H1 (cell line): ENCODE measurements at regions not wholly inside any gene's neighbourhood (a gene's known extent, or its start where the extent isn't known, plus 50 kb on each side); places are given as distances from the start of the nearest gene placed in this dataset.

Source experiments
- CTCF ChIA-PET: fragments of 300-600 bp; sonication (Branson Sonifier 250); formaldehyde crosslinking; loops from one replicate; lab custom pipeline; 2021; ENCODE audit not compliant: partially characterized antibody; lab: Charles Lee
- POLR2A ChIA-PET: fragments of 300-600 bp; sonication (Branson Sonifier 250); formaldehyde crosslinking; loops from one replicate; lab custom pipeline; 2021; ENCODE audit warnings: inconsistent platforms; ENCODE audit not compliant: partially characterized antibody; lab: Charles Lee
- DNase-seq, 2 experiments: peaks; one replicate each; pipeline versions ENCODE4 v3.0.0 to v3.0.0-alpha.2; 2010 to 2022; ENCODE audit warnings: low spot score in 2 of 2, low read depth in 1 of 2, mixed read lengths in 1 of 2
- FAIRE-seq: peaks from 2 replicates; lab custom pipeline; 2011; peaks lifted over from hg19 to GRCh38; lab: Jason Lieb, UNC
- H2AFZ ChIP-seq: 2 replicates; pipeline ENCODE4 v1.8.1; 2012; ENCODE audit warnings: low read length, inconsistent platforms
- H2AK5ac ChIP-seq: 2 replicates; pipeline ENCODE4 v1.6.1; 2013; ENCODE audit warnings: low read depth, low read length
- H2BK120ac ChIP-seq: replicated peaks from 2 replicates; pipeline ENCODE3; 2013; ENCODE audit warnings: low read depth, low read length, inconsistent platforms
- H2BK12ac ChIP-seq: 2 replicates; pipeline ENCODE4 v1.6.1; 2013; ENCODE audit warnings: low read depth, low read length
- H2BK15ac ChIP-seq: 2 replicates; pipeline ENCODE4 v1.6.1; 2013; ENCODE audit warnings: low read length
- H2BK20ac ChIP-seq: 2 replicates; pipeline ENCODE4 v1.6.1; 2013; ENCODE audit warnings: low read length
- H2BK5ac ChIP-seq: 2 replicates; pipeline ENCODE4 v1.6.1; 2013; ENCODE audit warnings: low read depth, low read length
- H3K14ac ChIP-seq: 2 replicates; pipeline ENCODE4 v1.6.1; 2013; ENCODE audit warnings: inconsistent platforms; ENCODE audit not compliant: insufficient read length
- H3K18ac ChIP-seq: 2 replicates; pipeline ENCODE4 v1.6.1; 2013; ENCODE audit warnings: low read length; ENCODE audit errors: extremely low read depth
- H3K23ac ChIP-seq: 2 replicates; pipeline ENCODE4 v1.6.1; 2013; ENCODE audit warnings: inconsistent platforms; ENCODE audit not compliant: insufficient read length
- H3K23me2 ChIP-seq: 2 replicates; pipeline ENCODE4 v1.6.1; 2013; ENCODE audit warnings: low read depth, low read length
- H3K27ac ChIP-seq: 2 replicates; pipeline ENCODE4 v1.6.1; 2011; ENCODE audit warnings: low read depth, low read length, inconsistent platforms
- H3K27me3 ChIP-seq, 4 experiments: replicated peaks in 1 of 4; 1 replicate in 1 of 4; 2 replicates in 3 of 4; pipeline versions ENCODE4 v1.6.1 to v1.8.1; 2011 to 2013; ENCODE audit warnings: low read length in 3 of 4, mild to moderate bottlenecking in 3 of 4, inconsistent platforms in 2 of 4, mixed read lengths in 2 of 4, moderate library complexity in 1 of 4; ENCODE audit not compliant: control insufficient read depth in 3 of 4, insufficient read depth in 3 of 4; ENCODE audit errors: extremely low read depth in 1 of 4
- H3K36me3 ChIP-seq, 4 experiments: 2 replicates each; pipeline versions ENCODE4 v1.6.1 to v1.8.1; 2011 to 2013; ENCODE audit warnings: mild to moderate bottlenecking in 4 of 4, low read length in 3 of 4, moderate library complexity in 2 of 4, control low read depth in 1 of 4, inconsistent platforms in 1 of 4; ENCODE audit not compliant: insufficient read depth in 4 of 4, control insufficient read depth in 2 of 4
- H3K4ac ChIP-seq: replicated peaks from 2 replicates; pipeline ENCODE3; 2013; ENCODE audit warnings: low read length, low read depth, mixed read lengths, inconsistent platforms; ENCODE audit not compliant: insufficient read length
- H3K4me1 ChIP-seq, 4 experiments: replicated peaks in 1 of 4; 1 replicate in 1 of 4; 2 replicates in 3 of 4; pipeline versions ENCODE4 v1.6.1 to v1.8.1; 2011 to 2013; ENCODE audit warnings: low read length in 3 of 4, inconsistent platforms in 2 of 4, mixed read lengths in 1 of 4; ENCODE audit not compliant: insufficient read depth in 4 of 4, control insufficient read depth in 3 of 4
- H3K4me2 ChIP-seq, 2 experiments: 2 replicates each; pipeline versions ENCODE4 v1.6.1 to v1.8.1; 2011 to 2013; ENCODE audit warnings: low read depth in 2 of 2, low read length in 2 of 2, control low read depth in 1 of 2, inconsistent platforms in 1 of 2, mild to moderate bottlenecking in 1 of 2; ENCODE audit not compliant: insufficient read depth in 1 of 2
- H3K4me3 ChIP-seq, 4 experiments: fragments of 200-600, 300-600 bp in 1 of 4; sonication (generic), shearing (Covaris generic), sonication (Bioruptor Twin) in 1 of 4; 2 replicates each; pipeline versions ENCODE4 v1.5.1 to v1.8.1; 2011 to 2016; ENCODE audit warnings: low read length in 4 of 4, low read depth in 3 of 4, control low read depth in 2 of 4, inconsistent platforms in 2 of 4, mild to moderate bottlenecking in 2 of 4, mixed read lengths in 1 of 4, moderate library complexity in 1 of 4; ENCODE audit not compliant: insufficient read depth in 2 of 4; ENCODE audit errors: extremely low read depth in 1 of 4
- H3K56ac ChIP-seq: replicated peaks from 2 replicates; pipeline ENCODE3; 2013; ENCODE audit warnings: low read depth, mild to moderate bottlenecking, mixed read lengths, low read length, inconsistent platforms; ENCODE audit not compliant: insufficient read length
- H3K79me1 ChIP-seq: 2 replicates; pipeline ENCODE4 v1.6.1; 2013; ENCODE audit warnings: low read depth, low read length, control low read depth
- H3K79me2 ChIP-seq, 2 experiments: 2 replicates each; pipeline versions ENCODE4 v1.6.1 to v1.8.1; 2012 to 2013; ENCODE audit warnings: low read length in 2 of 2, mild to moderate bottlenecking in 2 of 2, inconsistent platforms in 1 of 2; ENCODE audit not compliant: insufficient read depth in 2 of 2, control insufficient read depth in 1 of 2
- H3K9ac ChIP-seq, 4 experiments: replicated peaks in 1 of 4; 1 replicate in 1 of 4; 2 replicates in 3 of 4; pipeline versions ENCODE4 v1.6.1 to v1.8.1; 2011 to 2013; ENCODE audit warnings: low read depth in 3 of 4, low read length in 3 of 4, control low read depth in 2 of 4, mild to moderate bottlenecking in 2 of 4, moderate library complexity in 2 of 4, inconsistent platforms in 1 of 4; ENCODE audit errors: extremely low read depth in 1 of 4
- H3K9me3 ChIP-seq, 2 experiments: 2 replicates each; pipeline versions ENCODE4 v1.6.1 to v1.8.1; 2012 to 2013; ENCODE audit warnings: mild to moderate bottlenecking in 2 of 2, moderate library complexity in 2 of 2, control low read depth in 1 of 2, inconsistent platforms in 1 of 2, low read depth in 1 of 2, low read length in 1 of 2, mixed read lengths in 1 of 2; ENCODE audit not compliant: insufficient read depth in 2 of 2
- H4K20me1 ChIP-seq, 2 experiments: replicated peaks in 1 of 2; 2 replicates each; pipeline versions ENCODE3 to v1.8.1; 2011 to 2013; ENCODE audit warnings: inconsistent platforms in 2 of 2, low read length in 2 of 2, mild to moderate bottlenecking in 1 of 2; ENCODE audit not compliant: insufficient read depth in 2 of 2, control insufficient read depth in 1 of 2
- H4K5ac ChIP-seq: 2 replicates; pipeline ENCODE4 v1.6.1; 2013; ENCODE audit warnings: low read length, low read depth, mixed read lengths, inconsistent platforms; ENCODE audit not compliant: insufficient read length
- H4K8ac ChIP-seq: 2 replicates; pipeline ENCODE4 v1.8.0; 2013; ENCODE audit warnings: mild to moderate bottlenecking, moderate library complexity, low read length, inconsistent platforms; ENCODE audit not compliant: insufficient read depth; ENCODE audit errors: extremely low read depth
- H4K91ac ChIP-seq: replicated peaks from 2 replicates; pipeline ENCODE3; 2013; ENCODE audit warnings: low read length, mixed read lengths, inconsistent platforms; ENCODE audit not compliant: insufficient read length
- CREB1 ChIP-seq: IDR thresholded peaks from 2 replicates; pipeline ENCODE4 v1.6.1; 2012; ENCODE audit warnings: inconsistent platforms
- EZH2 ChIP-seq: fragments of 200-600 bp; sonication (generic); IDR thresholded peaks from 2 replicates; pipeline ENCODE4 v1.7.1; 2012; ENCODE audit warnings: low read depth, mild to moderate bottlenecking, moderate library complexity, low read length, inconsistent platforms; ENCODE audit not compliant: severe bottlenecking
- TBP ChIP-seq: IDR thresholded peaks from 2 replicates; pipeline ENCODE4 v1.6.1; 2011; ENCODE audit warnings: low read depth, low read length, improper control_type of control experiment
- WGBS, 2 experiments: shearing (Covaris generic) in 1 of 2; methylation state at CpG; one replicate each; pipeline versions ENCODE4 v1.1.6 to v1.1.7; 2013 to 2015; ENCODE audit warnings: low lambda C conversion rate in 2 of 2, mixed read lengths in 2 of 2, inconsistent platforms in 1 of 2, low coverage in 1 of 2, missing lambda C conversion rate in 1 of 2; ENCODE audit not compliant: insufficient replicate concordance in 2 of 2, insufficient coverage in 1 of 2, insufficient read length in 1 of 2; ENCODE audit errors: extremely low coverage in 1 of 2, missing lambda C conversion rate in 1 of 2; 5-methylcytosine and 5-hydroxymethylcytosine counted together
- TF ChIP-seq, protein P1 (sequence below): IDR thresholded peaks from 2 replicates; pipeline ENCODE4 v1.6.1; 2011; ENCODE audit warnings: low read length, improper control_type of control experiment

GRCh38 chr14:56515739-56516138 lies 63.9 kb upstream of the TMEM260 start:
- no peak overlapping the region; the same call in 1 of the 2 replicates for H2BK20ac ChIP-seq
- no peak overlapping the region for H3K4me3 ChIP-seq
- H3K23ac ChIP-seq, result no peak overlapping the region
- DNase-seq (no peak), FAIRE-seq (no peak)
- no peak overlapping the region for H2BK15ac ChIP-seq
- H4K20me1 ChIP-seq, result no peaks in the 10 kb centered on the region
- no peak overlapping the region for H4K5ac ChIP-seq
- POLR2A ChIA-PET, result interaction anchor here (1.3 kb wide), 1 partner anchor 11 kb away, joined by 3 read pairs; no protein-coding TSS in a partner anchor
- H2AK5ac ChIP-seq, result no peak overlapping the region
- H4K91ac ChIP-seq, result no peak overlapping the region
- H3K14ac ChIP-seq, result no peak overlapping the region
- H3K18ac ChIP-seq, result no peak overlapping the region
- no peak overlapping the region for H3K56ac ChIP-seq
- WGBS, 2 experiments, result 83% methylated on average over 2 of the region's 2 CpGs; no CpG with 5 or more reads in 1 of the 2 experiments
- no peaks in the 10 kb centered on the region for H3K9me3 ChIP-seq
- no peaks in the 10 kb centered on the region for H3K79me1 ChIP-seq
- H3K27me3 ChIP-seq, result no peaks in the 10 kb centered on the region
- H3K23me2 ChIP-seq, result no peaks in the 10 kb centered on the region
- no peak overlapping the region for H3K9ac ChIP-seq
- CTCF ChIA-PET, result interaction anchor here (1.1 to 3.1 kb wide), 4 partner anchors 12 to 37 kb away, joined by 3 to 15 read pairs (median 4); no protein-coding TSS in a partner anchor
- no peak overlapping the region for H2AFZ ChIP-seq
- no peak overlapping the region for H2BK12ac ChIP-seq
- no peak overlapping the region for H4K8ac ChIP-seq
- no peak overlapping the region for H2BK5ac ChIP-seq
- H3K4me1 ChIP-seq, result no peaks in the 10 kb centered on the region
- H3K27ac ChIP-seq, result no peak overlapping the region
- no peaks in the 10 kb centered on the region for H3K36me3 ChIP-seq
- H3K4me2 ChIP-seq, result no peak overlapping the region
- H3K79me2 ChIP-seq, result no peaks in the 10 kb centered on the region
- H2BK120ac ChIP-seq, result no peak overlapping the region
- no peak overlapping the region for H3K4ac ChIP-seq
- TF ChIP-seq, protein P1, sequence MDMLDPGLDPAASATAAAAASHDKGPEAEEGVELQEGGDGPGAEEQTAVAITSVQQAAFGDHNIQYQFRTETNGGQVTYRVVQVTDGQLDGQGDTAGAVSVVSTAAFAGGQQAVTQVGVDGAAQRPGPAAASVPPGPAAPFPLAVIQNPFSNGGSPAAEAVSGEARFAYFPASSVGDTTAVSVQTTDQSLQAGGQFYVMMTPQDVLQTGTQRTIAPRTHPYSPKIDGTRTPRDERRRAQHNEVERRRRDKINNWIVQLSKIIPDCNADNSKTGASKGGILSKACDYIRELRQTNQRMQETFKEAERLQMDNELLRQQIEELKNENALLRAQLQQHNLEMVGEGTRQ, result no peak
- no peak for TF ChIP-seq EZH2
- TF ChIP-seq TBP, result no peak
- no peak for TF ChIP-seq CREB1
